GM21619 (cell line): ENCODE measurements at regions not wholly inside any gene's neighbourhood (a gene's known extent, or its start where the extent isn't known, plus 50 kb on each side); places are given as distances from the start of the nearest gene placed in this dataset.
A peak's percentile ranks its signal among the peaks of the same experiment; 100 is the strongest.
"Not testable (repeated sequence)": the region's sequence is repeated elsewhere in the genome, so short reads cannot be mapped to it uniquely, and the experiment has no call there.

Experiments used
- ATAC-seq: cut with Tn5 transposase; IDR thresholded peaks from one replicate; pipeline ENCODE4 v1.9.1; 2021; ENCODE audit not compliant: unreplicated experiment

DNA sequence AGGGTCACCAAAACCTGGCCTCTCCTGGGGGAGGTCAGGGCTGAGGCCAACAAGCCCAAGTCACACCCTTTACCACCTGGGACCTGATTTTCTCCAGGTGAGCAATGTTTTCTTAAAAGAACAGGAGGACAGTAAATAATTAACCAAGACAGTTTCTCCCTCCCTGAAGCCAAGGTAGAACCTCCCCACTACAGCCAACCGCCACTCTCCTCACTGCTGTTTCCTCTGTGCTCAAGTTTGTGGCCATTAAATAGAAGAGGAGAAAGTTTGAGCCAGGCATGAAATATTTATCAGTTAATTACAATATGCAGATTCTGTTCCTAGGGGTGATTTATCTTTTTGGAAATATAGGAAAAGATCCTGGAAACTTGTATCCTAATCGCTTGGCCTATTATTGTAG is 150.6 kb upstream of the ANKRD20A1 start:
- ATAC-seq, result not testable (repeated sequence)

DNA sequence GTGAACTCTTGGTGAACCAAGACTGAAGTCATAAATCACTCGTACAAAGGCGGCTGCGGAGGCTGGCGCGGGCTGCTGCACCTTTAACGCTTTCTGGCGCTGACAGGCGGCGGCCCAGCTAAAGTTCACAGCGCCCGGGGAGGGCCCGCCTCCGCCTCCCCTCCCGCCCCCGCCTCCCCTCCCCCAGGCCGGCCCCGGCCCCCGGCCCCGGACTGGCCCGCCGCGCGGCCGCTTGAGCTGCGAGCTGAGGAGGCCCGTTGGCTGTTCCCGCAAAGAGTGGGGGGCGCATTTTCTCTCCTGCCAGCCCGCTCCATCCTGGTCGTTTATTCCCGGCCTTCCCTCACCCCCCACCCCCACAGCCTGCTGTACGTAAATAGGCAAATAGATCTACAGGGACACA is 147.3 kb upstream of the ANKRD20A1 start:
- not testable (repeated sequence) for ATAC-seq

DNA sequence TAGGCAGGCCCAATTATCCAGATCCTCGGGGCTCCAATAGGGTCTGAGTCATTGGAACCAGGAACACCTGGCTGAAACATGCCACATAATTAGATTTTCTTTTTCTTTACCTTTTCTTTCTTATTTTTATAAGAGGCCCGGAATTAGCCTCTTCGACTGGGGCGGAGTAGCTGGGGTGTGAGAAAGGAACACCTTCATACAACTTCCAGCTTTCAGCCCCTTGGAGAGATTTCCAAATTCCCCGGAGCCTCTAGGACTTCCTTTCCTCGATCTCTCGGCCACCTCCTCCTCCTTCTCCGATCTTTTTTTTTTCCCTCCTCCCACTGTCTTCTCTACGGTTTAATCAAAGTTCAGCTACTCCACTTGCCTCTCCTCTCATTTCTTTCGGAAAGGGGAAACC is 146.8 kb upstream of the ANKRD20A1 start:
- not testable (repeated sequence) for ATAC-seq

DNA sequence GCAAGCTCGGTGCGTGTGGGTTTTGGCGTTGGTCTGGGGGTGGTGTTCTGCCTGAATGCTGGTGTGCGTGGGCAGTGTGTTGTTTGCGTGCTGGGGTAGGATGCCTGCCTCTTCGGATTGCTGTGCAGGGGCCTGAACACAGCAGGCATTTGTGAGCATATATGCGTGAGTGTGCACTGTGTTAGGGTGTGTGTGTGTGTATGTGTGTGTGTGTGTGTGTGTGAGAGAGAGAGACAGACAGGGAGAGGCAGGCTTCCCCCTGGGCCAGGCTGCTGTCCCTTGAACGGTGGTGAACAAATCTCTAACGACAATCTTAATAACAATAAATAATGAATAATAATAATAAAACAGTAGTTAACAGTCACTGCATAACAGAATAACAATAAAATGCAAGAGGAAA is 145.8 kb upstream of the ANKRD20A1 start:
- ATAC-seq, result not testable (repeated sequence)

DNA sequence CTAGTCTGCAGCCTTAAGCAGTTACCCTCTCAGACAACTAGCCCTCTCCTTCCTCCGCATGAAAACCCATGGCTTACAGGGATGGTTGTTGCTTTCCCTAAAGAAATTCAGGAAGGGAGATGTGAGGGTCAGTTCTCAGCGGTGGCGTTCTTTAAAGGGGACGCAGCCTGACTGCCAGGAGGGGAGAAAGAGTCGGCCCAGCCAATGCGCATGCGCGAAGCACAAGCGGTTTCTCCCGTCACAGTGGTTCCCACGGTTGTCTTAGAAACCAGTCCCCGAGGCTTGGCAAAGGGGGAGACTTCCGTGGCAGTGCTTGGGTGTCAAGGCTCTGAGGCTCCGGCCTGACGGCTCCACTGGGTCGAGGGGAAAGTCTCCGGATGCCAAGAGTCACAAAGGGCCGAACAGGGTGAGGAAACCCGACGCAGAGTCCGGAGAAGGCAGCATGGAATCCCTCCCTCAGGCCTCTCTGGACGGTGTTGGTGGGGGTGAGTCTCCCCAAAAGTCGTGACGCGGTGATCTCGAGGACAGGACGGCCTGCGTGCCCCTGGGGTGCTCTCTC is 140.8 kb upstream of the ANKRD20A1 start:
- not testable (repeated sequence) for ATAC-seq

DNA sequence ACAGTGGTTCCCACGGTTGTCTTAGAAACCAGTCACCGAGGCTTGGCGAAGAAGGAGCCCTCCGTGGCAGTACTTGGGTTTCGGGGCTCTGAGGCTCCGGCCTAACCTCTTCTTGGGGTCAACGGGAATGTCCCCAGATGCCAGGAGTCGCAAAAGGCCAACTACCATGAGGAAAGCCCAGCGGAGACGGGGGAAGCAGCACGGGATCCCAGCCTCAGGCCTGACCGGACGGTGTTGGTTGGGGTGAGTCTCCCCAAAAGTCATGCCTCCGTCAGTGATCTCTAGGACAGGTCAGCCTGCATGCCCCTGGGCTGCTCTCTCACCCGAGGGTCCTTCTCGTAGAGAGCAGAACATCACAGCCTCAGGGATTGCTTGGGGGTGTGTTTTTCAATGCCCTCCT is 138.2 kb upstream of the ANKRD20A1 start:
- ATAC-seq, result not testable (repeated sequence)

DNA sequence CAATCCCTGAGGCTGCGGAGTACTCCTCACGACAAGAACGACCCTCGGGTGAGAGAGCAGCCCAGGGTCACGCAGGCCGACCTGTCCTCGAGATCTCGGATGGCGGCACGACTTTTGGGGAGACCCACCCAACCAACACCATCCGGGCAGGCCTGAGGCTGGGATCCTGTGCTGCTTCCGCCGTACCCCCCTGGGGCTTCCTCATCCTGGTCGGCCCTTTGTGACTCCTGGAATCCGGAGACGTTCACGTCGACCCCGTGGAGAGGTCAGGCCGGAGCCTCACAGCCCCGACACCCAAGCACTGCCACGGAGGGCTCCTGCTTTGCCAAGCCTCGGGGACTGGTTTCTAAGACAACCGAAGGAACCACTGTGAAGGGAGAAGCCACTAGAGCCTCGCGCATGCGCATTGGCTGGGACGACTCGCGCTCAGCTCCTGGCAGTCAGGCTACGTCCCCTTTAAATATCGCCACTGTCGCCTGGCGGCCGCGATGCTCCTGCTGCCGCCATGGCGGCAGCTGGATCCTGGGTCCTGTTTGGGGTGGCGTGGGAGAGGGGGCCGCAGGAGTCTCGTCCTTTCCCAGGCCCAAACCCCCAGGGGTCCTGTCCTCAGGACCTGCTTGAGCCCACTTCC is 136.2 kb upstream of the ANKRD20A1 start:
- peak; percentile 86 for ATAC-seq

DNA sequence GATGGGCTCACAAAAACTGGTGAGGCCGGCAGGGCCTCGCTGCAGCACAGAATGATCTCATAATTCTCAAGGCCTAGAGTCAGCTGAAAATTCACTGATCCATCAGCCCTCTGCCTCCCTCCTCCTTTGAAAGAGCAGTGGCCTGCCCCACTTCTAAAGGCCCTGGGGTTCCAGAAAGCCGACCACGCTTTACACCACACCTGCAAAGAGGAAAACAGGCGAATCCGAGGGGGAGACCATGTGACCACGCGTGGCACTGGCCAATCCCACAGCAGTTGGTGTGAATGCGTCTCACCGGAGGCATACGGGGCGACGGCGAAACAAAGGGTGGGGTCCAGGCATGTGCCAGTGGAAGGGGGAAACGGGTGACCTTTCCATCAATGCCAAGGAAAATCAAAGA is 135.5 kb upstream of the ANKRD20A1 start:
- ATAC-seq, result not testable (repeated sequence)

DNA sequence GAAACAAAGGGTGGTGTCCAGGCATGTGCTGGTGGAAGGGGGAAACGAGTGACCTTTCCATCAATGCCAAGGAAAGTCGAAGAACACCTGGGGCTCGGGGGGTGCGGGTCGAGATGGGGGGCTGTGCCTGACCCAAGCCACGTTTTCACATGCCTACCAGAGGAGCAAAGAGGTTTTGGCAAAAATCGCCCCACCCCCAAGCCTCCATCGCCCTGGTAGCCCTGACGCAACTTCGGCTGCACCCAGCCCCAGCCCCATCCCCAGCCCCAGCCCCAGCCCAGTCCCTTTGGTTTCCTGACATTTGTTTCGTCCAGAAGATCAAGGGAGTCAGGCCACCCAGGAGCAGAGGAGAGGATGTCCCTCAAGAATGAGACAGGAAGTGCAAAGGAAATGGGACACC is 133.8 kb upstream of the ANKRD20A1 start:
- not testable (repeated sequence) for ATAC-seq

DNA sequence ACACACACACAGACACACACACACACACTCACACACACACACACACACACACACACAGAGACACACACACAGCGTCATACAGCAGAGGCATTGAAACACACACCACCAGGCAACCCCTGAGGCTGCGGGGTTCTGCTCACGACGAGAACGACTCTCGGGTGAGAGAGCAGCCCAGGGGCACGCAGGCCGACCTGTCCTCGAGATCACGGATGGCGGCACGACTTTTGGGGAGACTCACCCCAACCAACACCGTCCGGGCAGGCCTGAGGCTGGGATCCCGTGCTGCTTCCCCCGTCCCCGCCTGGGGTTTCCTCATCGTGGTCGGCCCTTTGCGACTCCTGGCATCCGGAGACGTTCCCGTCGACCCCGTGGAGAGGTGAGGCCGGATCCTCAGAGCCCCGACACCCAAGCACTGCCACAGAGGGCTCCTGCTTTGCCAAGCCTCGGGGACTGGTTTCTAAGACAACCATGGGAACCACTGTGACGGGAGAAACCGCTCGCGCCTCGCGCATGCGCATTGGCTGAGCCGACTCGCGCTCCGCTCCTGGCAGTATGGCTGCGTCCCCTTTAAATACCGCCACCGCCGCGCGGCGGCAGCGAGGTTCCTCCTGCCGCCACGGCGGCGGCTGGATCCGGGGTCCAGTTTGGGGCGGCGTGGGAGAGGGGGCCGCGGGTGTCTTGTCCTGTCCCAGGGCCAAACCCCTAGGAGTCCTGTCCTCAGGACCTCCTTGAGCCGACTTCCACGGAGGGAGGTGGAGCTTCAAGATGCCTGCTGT is 132.3 kb upstream of the ANKRD20A1 start:
- ATAC-seq, result not testable (repeated sequence)

DNA sequence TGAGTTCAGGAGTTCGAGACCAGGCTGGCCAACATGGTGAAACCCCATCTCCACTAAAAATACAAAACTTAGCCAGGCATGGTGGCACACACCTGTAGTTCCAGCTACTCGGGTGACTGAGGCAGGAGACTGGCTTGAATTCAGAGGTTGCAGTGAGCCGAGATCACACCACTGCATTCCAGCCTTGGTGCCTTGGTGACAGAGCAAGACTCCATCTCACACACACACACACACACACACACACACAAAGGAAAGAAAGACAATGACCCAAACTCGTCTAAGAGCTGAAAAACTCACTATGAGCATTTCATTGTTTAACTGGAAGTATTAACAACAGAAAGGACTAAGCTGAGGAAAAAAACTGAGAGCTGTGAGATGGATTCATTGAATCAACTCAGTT is 95.6 kb upstream of the ANKRD20A1 start:
- not testable (repeated sequence) for ATAC-seq

DNA sequence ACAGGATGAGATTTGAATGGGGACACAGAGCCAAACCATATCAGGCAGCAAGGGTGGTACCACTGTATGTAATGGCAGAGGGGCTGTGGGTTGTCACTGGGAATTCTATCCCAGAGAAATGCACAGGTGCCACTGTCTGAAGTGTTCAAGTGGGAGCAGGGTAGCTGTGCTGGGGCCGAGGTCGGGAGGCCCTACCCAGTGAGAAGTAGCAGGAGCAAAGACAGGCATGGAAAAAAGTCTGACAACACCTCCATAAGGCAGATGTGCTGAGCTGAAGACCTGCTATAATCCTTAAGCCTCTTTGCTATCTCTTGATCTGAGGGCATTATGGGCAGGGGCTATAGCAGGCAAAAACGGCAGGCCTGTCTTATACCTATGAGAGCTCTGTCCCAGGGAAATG is 86.9 kb upstream of the ANKRD20A1 start:
- ATAC-seq, result not testable (repeated sequence)

DNA sequence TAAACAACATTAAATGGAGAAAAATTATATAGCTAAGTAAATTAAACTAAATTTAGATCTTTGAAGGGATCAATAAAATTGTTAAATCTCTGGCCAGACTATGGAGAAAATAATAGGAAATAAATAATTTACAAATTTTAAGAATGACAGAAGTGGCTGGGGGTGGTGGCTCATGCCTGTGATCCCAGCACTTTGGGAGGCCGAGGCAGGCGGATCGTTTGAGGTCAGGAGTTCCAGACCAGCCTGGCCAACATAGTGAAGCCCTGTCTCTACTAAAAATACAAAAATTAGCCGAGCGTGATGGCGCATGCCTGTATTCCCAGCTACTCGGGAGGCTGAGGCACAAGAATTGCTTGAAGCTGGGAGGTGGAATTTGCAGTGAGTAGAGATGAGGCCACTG is 58.6 kb upstream of the ANKRD20A1 start:
- ATAC-seq, result not testable (repeated sequence)
